ENCODE measurements at regions not wholly inside any gene's neighbourhood (a gene's known extent, or its start where the extent isn't known, plus 50 kb on each side); places are given as distances from the start of the nearest gene placed in this dataset.
A peak's percentile ranks its signal among the peaks of the same experiment; 100 is the strongest.
"Not testable (repeated sequence)": the region's sequence is repeated elsewhere in the genome, so short reads cannot be mapped to it uniquely, and the experiment has no call there.

DNA sequence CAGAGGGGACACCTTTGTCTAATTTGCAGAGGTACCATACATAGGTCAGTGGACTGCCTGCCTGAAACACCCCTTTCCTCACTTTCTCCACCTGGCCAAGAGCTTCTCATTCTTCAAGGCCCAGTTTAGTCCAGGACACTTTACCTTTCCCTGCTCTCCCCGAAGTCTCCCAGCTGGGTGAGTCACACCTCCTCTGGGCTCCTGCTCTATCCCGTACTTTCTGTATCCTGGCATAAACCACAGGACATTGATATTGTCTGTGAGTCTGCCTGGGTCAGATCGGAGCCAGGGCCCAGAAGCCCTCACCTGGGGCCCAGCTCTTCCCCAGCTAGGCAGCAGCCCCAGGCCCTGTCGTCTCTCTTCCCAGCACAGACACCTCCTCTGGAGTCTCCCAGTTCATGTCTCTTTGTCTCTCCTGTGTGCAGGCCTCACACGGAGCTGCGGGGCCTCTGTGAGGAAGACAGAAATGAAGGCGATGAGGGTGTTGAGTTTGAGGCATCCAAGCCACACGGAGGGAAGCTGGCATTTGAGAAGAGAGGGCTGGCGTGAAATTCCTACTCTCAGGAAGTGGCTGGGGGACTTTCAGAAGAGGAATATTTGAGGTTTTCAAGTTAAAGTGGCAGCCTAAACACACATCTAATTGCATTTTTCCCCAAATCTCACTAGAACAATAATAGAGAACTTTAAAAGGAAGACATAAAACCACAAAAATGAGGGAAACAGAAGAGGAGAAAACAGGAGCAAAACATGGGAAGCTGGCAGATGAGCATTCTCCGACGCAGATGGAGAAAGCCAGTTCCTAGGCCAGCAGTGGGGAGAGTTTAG, 79.6 kb upstream of the LAPTM4A start:
- DNase-seq (ENCODE audit: low spot score): no peak

DNA sequence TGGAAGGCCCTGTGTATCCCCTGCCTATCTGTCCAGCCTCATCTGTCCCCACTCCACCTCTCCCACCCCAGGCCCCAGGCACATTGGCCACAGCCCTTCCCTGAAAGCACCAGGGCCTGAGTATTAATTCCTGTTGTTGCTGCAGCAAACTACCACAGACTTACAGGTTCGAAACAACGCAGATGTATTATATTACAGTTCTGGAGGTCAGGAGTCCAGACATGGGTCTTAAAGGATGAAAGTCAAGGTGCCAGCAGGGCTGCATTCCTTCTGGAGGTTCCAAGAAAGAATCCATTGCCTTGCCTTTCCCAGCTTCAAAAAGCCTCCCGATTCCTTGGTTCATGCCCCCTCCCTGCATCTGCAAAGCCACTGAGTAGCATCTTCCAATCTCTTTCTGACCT, 78.7 kb upstream of the LAPTM4A start:
- DNase-seq (ENCODE audit: low spot score): no peak

DNA sequence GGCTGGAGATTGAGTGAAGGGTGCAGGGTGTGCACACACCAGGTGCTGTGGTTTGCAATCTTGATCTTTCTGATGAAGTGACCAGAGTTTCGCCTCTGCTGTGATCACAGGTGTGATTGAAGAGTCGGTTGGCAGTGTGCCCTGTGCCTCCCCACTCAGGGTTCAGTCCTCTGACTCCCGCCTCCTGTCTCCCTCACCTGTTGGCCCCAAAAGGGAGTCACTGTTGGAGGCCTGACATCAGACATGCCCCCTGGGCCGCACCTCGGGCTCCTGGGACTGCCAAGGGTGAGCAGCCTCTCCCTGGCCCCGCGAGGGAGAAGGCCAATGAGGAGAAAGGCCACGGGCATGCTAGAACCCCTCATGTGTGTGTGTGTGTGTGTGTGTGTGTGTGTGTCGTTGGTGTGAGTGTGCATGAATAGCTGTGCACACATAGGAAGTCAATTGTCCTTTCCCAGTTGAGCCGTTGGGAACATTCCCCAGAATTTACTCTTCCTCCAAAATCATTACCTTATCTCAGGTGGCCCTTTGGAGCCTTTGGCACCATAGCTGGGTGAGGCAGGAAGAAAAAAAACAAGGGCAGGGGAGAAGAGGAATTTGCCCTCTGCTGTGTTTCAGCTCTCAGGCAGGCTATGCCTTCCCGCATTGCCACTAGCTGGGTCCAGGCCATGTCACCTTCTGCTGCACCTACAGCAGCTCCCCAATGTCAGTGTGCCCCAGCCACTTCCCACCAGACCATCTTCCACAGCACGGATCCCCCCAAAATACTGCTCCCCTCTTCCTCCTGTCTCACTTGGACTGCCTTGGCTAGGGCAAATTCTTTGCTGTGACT, 78.1 kb upstream of the LAPTM4A start:
- DNase-seq (ENCODE audit: low spot score): no peak

DNA sequence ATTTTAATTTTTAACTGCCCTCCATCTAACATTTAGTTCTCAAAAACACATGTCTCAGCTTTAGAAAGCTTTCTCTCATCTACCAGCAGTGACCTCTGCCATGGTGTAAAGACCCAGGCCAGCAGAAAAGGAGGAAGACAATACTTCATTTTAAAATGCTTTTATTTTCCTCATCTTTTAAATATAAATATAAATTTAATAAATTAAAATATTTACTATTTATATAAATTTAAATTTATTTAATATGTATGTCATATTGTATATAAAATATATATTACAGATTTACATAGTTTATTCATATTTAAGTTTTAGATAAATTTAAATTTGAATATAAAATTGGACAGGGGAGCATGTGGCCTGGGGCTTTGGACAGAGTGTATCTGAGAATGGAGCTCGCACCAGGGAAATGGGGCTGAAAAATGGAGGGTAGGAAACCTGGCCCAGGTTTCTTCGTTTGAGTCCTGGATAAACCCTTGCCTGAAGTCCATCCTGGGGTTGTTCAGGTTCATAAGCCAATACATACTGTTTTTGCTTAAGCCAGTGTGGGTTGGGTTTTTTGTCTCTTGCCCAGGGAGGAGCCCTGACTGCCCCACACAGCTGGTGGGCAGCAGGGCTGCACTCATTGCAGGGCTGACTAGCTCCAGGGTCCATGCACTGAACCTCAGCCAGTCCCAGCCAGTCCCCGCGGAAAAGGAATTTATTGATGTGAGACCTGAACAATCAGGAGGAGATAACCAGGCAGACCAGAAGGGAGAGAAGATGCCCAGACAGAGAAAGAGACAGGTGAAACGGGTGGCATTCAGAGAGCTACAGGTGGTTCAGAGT, 77.3 kb upstream of the LAPTM4A start:
- no peak for DNase-seq (ENCODE audit: low spot score)

DNA sequence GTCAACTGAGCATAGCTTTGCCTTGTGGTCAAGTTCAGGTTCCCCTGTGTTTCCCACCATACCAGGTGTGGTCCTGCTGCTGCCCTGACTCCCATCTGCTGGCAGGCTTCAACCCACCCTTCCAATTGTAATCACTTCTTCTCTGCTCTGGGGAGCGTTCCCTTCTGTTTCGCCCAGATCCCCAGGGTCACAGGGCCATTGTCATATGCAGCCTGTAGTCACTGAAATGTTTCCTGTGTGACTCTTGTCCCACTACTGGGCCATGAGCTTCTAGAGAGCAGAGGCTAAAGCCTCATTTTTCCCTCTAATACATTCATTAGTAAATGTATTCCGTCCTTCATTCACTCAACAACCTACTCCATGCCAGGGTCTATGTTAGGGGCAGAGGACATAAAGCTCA, 75.0 kb upstream of the LAPTM4A start:
- no peak for DNase-seq (ENCODE audit: low spot score)

DNA sequence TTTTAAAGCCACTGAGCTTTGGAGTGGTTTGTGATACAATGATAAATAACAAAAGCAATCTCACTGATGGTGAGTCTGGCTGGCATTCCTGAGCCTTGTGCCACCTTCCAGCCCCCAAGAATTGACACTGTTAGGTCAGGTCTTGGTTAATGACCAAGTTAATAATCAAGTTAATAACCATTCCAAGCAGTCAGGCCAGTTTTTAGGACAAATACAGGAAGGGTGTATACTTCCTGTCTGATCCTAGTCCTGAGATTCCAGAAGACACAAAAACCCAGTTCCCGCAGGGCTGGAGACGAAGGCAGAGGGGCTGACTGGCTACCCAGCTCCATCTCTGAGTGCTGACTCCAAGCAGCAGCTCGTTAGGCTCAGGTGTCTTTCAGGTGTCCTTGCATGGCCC, 74.6 kb upstream of the LAPTM4A start:
- no peak for DNase-seq (ENCODE audit: low spot score)

DNA sequence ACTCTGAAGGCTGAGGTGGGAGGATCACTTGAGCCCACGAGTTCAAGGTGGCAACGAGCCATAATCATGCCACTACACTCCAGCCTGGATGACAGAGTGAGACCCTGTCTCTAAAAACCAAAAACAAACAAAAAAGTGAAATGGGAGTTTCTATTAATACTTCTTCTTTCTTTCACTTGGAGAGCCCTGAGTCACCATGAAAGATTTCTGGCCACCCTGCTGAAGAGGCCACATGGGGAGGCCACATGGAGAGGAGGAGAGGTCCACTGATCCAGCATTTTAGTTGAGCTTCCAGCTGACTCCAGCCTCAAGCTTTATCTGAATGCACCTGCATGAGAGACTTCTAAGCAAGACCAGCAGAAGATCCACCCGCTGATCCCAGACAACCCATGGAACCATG, 74.2 kb upstream of the LAPTM4A start:
- DNase-seq (ENCODE audit: low spot score): no peak

DNA sequence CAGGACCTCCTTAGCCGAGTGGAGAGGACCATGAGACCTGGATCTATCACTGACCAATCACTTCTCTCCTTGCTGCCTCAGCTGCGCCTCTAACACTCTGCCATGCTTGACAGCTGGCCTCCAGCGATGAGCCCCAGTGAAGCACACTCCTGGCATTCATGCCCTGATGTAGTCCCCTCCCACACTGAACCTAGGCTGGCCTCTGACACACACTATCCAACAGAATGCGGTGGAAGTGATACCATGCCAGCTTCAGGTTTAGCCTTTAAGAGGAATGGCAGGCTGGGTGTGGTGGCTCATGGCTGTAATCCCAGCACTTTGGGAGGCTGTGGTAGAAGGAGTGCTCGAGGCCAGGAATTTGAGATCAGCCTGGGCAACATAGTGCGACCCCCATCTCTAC, 73.7 kb upstream of the LAPTM4A start:
- DNase-seq (ENCODE audit: low spot score): no peak

DNA sequence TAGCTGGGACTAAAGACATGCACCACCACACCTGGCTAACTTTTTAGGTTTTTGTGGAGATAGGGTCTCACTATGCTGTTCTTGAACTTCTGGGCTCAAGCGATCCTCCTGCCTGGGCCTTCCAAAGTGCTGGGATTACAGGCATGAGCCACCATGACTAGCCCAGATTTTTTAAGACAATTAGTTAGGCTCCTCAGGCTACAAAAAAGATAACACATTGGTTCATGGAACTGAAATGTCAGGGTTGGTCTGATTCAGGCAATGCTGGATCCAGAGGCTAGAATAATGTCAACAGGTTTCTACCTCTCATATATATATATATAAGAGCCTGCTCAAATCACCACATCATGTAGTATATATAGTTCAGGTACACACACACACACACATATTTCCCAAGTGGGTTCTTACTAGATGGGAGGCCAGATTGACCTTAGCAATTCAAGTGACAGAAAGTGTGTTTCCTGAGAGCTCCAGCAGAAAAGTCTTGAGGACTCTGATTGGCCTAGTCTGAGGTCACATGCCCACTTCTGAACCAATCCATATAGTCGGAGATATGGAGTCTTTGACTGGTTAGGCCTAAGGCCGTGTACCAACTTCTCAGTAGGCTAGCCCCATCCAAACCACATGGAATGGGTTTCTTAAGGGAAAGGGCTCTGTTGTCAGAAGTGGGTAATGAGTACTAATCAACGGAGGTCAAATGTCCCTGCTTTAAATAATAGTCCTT, 72.6 kb upstream of the LAPTM4A start:
- DNase-seq (ENCODE audit: low spot score): no peak

DNA sequence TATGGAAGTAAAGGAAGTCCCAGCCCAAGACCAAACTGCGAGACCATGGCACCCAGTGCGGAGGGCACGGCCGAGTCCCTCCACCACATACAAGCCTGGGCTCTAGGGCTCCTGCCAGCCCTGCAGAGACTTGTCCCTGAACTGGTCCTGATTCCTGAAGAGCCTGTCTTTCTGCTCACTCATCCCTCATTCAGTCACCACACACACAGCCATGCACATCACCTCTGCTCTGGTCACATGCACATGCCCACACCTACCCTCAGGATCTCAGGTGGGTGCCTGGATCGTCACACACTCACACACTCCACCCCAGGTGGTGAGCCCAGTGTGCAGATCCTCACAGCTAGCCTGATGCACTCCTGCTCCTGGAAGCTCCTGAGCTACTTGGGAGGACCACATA, 71.4 kb upstream of the LAPTM4A start:
- DNase-seq (ENCODE audit: low spot score): no peak

DNA sequence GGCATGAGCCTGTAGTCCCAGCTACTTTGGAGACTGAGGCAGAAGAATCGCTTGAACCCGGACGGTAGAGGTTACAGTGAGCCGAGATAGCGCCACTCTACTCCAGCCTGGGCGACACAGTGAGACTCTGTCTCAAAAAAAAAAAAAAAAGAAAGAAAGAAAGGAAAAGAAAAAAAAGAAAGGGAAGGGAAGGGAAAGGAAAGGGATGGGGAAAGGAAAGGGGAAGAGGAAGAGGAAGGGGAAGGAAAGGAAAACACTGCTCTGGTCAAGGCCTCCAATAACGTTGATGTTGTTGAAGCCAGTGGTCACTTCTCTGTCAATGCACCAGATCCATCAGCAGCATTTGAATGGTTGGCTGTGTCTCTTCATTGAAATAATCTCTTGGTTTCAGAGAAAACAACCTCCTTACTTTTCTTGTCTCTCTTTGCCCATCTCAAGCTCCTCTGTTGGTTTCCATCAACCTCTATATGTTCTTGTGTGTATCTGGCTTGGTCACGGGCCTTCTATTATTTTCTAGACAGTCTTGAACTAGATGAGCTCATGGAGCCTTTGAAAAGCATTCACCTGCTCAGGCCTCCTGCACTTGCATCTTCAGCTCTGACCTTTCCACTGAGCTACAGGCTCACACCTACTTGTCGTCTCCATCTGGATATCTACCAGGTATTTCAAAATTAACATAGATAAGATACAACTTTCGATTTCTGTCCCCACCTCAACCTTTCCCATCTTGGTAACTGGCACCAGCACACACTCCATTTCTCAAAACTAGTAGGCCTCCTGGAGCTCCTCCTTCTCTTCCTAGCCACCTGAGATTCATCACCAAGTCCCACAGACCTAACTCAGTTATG, 69.4 kb upstream of the LAPTM4A start:
- DNase-seq (ENCODE audit: low spot score): no peak

DNA sequence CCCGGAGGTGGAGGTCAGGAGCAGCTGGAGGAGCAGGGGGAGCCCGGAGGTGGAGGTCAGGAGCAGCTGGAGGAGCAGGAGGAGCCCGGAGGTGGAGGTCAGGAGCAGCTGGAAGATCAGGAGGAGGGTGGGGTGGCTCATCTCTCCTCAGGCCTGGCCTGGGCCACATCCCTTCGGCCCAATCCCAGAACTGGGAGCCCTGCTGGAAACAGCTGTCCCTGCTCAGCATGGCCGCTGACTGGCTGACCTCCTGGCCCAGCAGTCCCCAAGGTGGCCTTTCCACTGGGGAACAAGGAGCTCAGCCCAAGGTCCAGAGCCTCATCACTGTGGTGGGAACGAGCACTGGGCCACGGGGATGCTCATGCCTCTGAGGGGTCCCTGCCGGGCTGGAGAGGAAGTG, 66.6 kb upstream of the LAPTM4A start:
- DNase-seq (ENCODE audit: low spot score): no peak

DNA sequence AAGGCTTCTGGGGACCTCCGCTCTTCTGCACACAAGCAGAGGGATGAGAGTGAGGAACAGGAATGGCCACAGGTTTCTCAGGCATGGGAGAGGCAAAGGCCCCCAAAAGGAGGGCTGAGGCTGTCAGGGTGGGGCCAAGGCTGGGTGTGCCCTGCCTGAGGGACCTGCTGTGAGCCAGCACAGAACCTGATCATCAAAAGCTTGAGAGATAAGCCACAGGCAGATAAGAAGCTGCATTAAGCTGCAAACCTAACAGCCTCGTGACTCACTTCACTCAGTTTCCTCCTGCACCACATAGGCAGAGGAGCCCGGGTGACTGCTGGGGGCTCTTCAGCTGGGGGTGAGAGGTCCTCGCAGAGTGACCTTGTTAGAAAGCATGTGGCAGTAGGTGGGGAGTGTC, 64.5 kb upstream of the LAPTM4A start:
- DNase-seq (ENCODE audit: low spot score): peak; percentile 66

DNA sequence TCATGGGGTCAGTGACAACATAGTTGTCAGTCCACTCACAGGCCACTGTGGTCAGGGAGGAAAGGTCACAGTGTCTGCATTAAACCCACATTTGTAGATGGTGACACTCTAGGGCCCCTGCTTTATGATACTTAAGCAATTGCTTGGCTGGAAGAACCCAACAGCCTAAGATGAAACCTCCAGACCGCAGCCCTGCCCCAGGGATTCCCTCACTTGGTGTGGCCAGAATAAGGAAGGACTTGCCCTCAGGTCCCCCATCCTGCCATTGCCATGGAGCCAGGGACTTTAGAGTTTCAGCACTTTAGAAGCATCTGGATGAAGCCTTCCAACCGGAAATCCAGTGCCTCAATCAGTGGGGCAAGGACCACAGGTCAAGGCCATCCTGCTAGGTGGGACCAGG, 63.9 kb upstream of the LAPTM4A start:
- DNase-seq (ENCODE audit: low spot score): no peak

DNA sequence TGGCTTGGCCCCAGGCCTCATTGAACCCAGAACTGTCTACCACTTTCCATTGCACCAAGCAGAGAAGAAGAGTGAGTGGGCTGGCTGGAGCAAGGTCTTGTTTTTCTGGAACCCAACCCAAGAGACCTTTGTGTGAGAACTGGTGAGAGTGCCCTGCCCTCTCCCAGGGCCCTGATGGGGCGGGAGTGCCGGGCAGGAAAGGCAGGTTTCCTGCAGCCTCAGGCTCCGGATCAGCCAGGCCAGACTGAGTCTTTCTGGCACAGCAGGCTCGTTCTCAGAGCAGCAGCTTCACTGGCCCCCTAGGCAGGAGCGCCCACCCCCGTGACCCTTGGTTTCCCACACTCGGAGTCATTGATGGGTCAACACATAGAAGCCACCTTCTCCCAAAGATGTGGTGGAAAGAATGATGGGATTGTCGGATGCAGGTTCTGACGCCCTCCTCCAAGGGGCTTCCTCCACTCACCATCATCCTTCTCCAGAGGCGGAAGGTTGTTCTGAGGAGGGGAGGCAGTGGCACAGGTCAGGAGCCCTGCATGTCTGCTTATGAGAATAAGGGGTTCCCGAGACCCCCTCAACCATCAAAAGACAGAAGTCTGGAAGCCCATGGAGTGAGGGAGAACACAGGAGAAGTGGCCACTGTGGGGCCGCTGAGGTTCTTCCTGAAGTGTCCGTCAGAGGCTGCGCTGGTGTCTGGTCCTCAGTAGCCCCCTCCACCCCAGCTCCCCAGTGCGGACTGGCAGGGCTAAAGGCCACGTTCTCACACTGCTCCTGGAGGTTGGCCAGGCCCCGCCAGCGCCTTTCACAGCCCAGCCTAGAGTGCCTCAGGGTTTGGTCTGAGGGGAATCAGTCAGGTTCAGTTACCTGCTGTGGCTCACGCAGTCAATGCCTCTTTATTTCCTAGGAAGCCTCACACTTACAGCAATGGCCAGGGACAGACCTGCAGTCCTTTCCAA, 62.8 kb upstream of the LAPTM4A start:
- DNase-seq (ENCODE audit: low spot score): no peak

DNA sequence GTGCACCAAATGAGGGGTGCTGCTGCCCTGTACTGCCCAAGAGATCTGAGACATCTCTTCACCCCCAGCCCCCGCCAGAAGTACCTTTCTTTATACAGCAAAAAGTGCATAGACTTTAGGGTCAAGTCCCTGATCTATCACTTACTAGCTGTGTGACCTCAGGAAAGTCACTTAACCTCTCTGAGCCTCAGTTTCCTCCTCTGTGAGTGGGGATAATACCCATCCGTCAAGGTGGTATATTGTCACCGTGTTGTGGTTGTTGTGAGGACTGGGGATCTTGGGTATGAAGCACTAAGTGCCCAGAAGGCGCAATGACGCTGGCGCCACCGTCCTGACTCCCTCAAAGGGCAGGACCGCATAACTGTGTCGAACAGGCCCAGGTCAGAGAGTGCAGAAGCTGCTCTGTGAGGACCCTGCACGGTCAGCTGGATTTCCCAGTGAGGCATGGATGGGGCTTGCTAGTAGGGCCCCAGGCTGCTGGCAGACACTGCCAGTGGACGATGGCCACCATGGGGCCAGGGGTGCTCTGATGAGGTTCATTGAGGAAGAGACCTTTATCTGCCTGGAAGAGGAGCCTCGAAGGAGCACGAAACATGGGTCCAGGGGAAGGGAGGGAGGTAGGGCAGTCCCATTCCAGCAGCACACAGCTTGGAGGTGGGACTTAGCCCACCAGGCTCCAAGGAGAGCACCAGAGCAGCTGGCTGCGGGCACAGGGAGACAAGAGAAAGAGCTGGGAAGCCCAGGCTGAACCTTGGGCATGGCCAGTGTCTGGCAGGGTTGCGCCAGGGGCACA, 61.8 kb upstream of the LAPTM4A start:
- DNase-seq (ENCODE audit: low spot score): no peak

DNA sequence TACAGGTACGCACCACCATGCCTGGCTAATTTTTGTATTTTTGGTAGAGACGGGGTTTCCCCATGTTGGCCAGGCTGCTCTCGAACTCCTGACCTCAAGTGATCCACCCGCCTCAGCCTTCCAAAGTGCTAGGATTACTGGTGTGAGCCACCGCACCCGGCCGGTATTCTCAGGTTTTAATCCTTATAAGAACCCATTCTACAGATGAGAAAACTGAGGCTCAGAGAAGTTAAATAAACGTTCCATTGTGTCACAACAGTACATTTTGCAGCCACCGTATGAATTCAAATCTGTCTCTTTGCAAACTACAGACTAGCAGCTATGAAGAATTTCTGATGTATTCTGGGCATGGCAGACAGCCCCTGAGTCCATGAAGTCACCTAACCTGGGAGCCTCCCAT, 60.9 kb upstream of the LAPTM4A start:
- DNase-seq (ENCODE audit: low spot score): not testable (repeated sequence)

DNA sequence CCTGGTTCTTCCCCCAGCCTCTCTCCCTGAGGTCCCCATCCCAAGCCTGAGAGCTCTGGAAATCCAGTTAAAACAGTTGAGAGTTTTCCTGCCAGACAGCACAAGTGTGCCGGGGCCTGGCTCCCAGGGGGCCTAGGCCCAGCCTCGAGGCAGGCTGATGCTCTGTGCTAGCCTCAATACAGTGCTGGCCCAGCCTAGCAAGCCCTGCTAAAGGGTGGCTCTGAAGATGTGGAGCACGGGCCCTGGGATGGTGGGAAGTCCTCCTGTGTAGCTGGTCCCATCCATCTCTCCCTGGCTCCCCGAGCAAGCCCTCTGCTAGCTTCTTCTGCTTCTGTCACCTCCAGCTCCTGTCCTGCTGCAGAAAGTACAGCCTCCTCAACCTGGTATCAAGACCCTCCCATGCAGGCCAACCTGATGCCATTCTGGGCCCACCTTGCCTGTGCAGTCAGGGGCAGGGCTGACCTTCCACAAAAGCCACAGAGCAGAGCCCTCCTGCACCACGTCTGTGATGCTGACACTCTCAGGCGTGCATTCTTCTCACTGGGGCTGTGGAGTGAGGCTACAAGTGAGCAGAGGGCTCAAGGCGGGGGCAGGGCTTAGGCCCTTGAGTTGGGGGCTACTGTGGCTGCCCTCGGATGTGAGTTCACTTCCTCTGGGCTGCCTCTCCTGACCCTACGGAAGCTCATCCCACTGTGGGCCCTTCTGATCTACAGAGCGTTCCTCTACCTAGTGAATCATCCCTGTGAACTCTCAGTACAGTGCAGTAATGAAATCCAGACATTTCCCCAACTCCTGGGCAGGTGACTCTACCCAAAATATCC, 60.1 kb upstream of the LAPTM4A start:
- DNase-seq (ENCODE audit: low spot score): no peak

Measured in umbilical cord (tissue), 1 donor.